ENCODE measurements at regions not wholly inside any gene's neighbourhood (a gene's known extent, or its start where the extent isn't known, plus 50 kb on each side); places are given as distances from the start of the nearest gene placed in this dataset.

GRCh38 chr3:107061466-107061865, 315.8 kb upstream of the CCDC54 start:
- TF ChIP-seq CTCF (IDR thresholded peaks at IDR 0.05; ENCODE audit: low read depth, low read length, missing input control) (no peak), REST (IDR thresholded peaks at IDR 0.05) (no peak), RAD21 (IDR thresholded peaks at IDR 0.05) (no peak), JUND (IDR thresholded peaks at IDR 0.05) (no peak), TAF1 (conservative IDR thresholded peaks at IDR 0.05) (no peak)

All from liver (tissue), 3 donors.